GM21529 (cell line): ENCODE measurements at regions not wholly inside any gene's neighbourhood (a gene's known extent, or its start where the extent isn't known, plus 50 kb on each side); places are given as distances from the start of the nearest gene placed in this dataset.
"Not testable (repeated sequence)": the region's sequence is repeated elsewhere in the genome, so short reads cannot be mapped to it uniquely, and the experiment has no call there.

Experiments used
- ATAC-seq: cut with Tn5 transposase; IDR thresholded peaks from one replicate; pipeline ENCODE4 v1.9.1; 2021; ENCODE audit not compliant: unreplicated experiment

DNA sequence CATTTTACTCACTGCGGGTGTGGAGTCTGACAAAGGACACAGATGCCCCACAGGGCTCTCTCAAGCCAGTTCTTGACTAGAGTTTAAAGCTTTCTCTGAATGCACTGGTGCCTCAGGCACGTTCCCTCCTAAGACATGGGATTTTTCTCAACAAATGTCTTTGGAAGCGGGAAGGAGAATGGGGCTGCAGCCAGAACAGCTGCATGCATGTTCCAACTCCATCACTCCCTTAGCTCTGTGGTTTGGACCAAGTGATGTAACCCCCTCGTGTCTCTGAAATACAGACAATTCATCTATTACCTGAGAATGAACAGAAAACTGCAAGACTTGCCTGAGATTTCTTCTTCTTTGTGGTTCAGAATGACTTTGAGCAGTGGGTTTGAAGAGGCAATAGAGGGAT lies 141.7 kb upstream of the SERPINE2 start:
- no peak for ATAC-seq

DNA sequence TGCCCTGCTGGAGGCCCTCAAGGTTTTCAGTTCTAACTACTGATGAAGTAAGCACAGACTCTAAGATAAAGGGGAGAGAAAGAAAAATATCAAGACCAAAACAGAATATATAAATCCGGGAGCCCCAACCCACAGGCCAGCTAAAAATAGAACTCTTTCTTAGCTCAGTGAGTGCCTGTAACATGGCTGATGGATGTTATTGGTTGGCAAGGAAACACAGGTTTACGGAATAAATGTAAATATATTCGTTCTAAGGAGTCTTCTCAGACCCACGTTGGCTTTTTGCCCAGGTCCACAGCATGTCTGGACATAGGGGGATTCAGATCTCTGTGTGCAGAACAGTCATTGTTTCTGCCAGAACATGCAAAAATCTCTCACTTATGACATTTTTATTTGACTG lies 139.0 kb upstream of the SERPINE2 start:
- ATAC-seq: no peak

- no peak for ATAC-seq
Observed at GRCh38 chr2:224175538-224175937, 136.5 kb upstream of the SERPINE2 start.

- no peak for ATAC-seq
Observed at GRCh38 chr2:224174990-224175389, 135.9 kb upstream of the SERPINE2 start.

DNA sequence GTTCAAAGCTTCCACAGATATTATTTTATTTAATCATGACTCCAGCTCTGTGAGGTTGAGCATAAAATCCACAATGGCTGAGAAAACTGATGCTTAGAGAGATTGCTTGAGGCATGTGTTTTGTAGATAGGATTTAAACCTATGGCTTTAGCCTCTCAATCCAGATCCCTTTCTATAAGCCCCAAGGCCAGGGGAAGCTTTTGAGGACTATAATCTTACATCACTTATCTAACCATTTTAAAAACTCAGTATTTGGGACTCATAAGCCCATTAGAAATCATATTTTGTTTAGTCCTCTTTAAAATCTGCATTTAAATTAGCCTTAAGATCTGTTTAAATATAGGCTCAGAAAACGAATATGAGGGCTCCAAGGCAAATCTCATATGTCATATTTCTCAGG lies 135.4 kb upstream of the SERPINE2 start:
- ATAC-seq: no peak

GRCh38 chr2:224173933-224174332 lies 134.8 kb upstream of the SERPINE2 start:
- ATAC-seq: no peak

DNA sequence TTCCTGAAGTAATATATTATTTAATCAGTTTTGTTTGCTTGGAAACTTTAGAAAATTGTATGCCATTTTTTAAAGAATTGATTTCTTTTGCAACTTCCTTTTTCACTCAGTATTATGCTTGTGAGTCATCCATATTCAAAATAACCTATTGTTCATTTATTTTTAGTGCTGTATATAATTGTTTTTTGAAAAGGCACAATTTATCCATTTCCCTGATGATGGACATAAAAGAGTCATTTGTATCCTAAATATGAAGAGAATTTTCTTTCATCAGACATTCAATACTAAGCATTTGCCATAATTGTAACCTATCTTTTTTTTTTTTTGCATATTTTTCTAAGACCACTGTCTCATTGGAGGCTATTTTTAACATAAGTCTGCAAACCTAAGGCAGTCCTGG lies 134.1 kb upstream of the SERPINE2 start:
- no peak for ATAC-seq

- no peak for ATAC-seq
Observed at GRCh38 chr2:224171226-224171625, 132.1 kb upstream of the SERPINE2 start.

GRCh38 chr2:224169847-224170246 lies 130.8 kb upstream of the SERPINE2 start:
- ATAC-seq: no peak

DNA sequence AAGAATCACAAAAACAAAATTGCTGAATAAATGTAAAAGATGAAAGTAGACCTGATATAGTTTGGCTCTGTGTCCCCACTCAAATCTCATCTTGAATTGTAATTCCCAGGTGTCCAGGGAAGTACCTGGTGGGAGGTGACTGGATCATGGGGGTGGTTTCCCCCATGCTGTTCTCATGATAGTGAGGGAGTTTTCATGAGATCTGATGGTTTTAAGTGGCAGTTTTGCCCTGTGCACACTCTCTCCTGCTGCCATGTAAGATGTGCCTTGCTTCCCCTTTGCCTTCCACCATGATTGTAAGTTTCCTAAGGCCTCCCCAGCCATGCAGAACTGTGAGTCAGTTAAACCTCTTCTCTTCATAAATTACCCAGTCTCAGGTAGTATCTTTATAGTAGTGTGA lies 128.7 kb upstream of the SERPINE2 start:
- not testable (repeated sequence) for ATAC-seq

- no peak for ATAC-seq
Observed at GRCh38 chr2:224166654-224167053, 127.6 kb upstream of the SERPINE2 start.

- no peak for ATAC-seq
Observed at GRCh38 chr2:224165901-224166319, 126.8 kb upstream of the SERPINE2 start.

GRCh38 chr2:224163566-224164307 lies 124.7 kb upstream of the SERPINE2 start:
- no peak for ATAC-seq

GRCh38 chr2:224162122-224162521 lies 123.0 kb upstream of the SERPINE2 start:
- ATAC-seq: no peak

DNA sequence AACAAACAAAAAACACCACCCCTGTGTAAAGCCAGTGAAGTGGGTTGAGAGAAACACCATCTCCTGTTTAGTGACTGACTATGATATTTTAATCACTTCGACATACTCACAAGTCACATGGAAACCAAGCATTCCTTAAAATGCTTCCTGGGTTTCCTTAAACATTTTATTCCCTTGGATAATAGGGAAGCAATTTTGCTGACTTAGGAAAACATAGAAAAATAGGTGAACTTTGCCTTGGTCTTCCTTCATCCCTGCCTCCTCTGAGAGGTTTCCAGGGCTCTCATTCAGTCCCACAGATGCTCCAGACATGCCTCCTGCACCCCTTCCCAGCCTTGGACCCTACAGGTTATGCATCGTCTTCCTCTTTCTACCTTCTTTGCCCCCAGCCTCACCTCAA lies 122.6 kb upstream of the SERPINE2 start:
- ATAC-seq: no peak

- ATAC-seq: no peak
Observed at GRCh38 chr2:224160917-224161316, 121.8 kb upstream of the SERPINE2 start.

GRCh38 chr2:224159345-224159928 lies 120.4 kb upstream of the SERPINE2 start:
- no peak for ATAC-seq

- no peak for ATAC-seq
Observed at GRCh38 chr2:224158831-224159230, 119.7 kb upstream of the SERPINE2 start.

DNA sequence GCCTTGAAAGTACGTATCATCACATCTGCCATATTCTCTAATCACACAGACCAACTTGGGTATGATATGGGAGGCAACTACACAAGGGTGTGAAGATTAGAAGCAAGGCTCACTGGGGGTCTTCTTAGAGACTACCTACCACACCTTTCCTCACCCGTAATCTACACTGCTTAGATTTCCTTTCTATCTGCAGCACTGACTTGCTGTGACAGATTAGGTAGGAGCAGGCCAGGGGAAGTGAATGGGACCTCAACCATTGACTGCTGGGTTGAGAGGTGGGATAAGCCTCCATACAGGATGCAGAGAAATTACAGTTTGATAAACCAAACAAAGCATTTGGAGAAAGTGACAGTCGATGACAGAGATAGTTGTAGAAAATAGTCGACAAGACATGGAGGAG lies 119.0 kb upstream of the SERPINE2 start:
- ATAC-seq: no peak

- no peak for ATAC-seq
Observed at GRCh38 chr2:224157655-224158054, 118.6 kb upstream of the SERPINE2 start.

GRCh38 chr2:224156436-224156835 lies 117.3 kb upstream of the SERPINE2 start:
- no peak for ATAC-seq

GRCh38 chr2:224155896-224156295 lies 116.8 kb upstream of the SERPINE2 start:
- no peak for ATAC-seq

DNA sequence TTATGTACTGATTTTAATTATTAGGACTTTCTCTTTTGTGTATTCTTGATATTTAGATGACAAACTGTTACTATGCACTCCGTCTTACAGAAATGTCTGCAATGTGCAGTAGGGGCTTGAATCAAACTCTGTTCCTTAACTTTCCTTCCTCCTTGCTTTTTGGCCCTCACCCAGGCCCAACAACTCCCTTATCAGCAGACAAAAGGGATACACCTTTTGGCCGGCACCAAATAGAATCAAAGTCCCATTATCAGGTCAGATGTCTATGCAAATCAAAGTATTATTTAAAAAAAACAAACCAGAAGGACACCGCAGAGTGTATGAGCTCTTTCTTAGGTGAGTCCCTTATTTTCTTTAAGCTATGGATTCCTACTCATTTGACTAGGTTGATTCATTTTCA lies 116.3 kb upstream of the SERPINE2 start:
- ATAC-seq: no peak
